Right hindlimb (tissue), 1 donor: ENCODE measurements at regions not wholly inside any gene's neighbourhood (a gene's known extent, or its start where the extent isn't known, plus 50 kb on each side); places are given as distances from the start of the nearest gene placed in this dataset.
A peak's percentile ranks its signal among the peaks of the same experiment; 100 is the strongest.
"Not testable (repeated sequence)": the region's sequence is repeated elsewhere in the genome, so short reads cannot be mapped to it uniquely, and the experiment has no call there.

ENCODE experiments used
- DNase-seq: peaks from one replicate; pipeline ENCODE4 v3.0.0-alpha.2; 2018

GRCh38 chr4:126458993-126459392 lies 1144.2 kb downstream of the FAT4 start:
- DNase-seq, result no peak

- DNase-seq, result no peak
Observed at GRCh38 chr4:126465341-126465740, 1150.6 kb downstream of the FAT4 start.

GRCh38 chr4:126466848-126467247 lies 1152.1 kb downstream of the FAT4 start:
- DNase-seq, result no peak

- DNase-seq, result no peak
Observed at GRCh38 chr4:126468144-126468543, 1153.4 kb downstream of the FAT4 start.

GRCh38 chr4:126470862-126471261 lies 1156.1 kb downstream of the FAT4 start:
- DNase-seq, result no peak

- no peak for DNase-seq
Observed at GRCh38 chr4:126475730-126476129, 1157.0 kb upstream of the INTU start.

- no peak for DNase-seq
Observed at GRCh38 chr4:126479709-126480108, 1153.0 kb upstream of the INTU start.

- DNase-seq, result no peak
Observed at GRCh38 chr4:126482311-126482710, 1150.4 kb upstream of the INTU start.

GRCh38 chr4:126486377-126486776 lies 1146.4 kb upstream of the INTU start:
- no peak for DNase-seq

- no peak for DNase-seq
Observed at GRCh38 chr4:126489826-126490463, 1142.8 kb upstream of the INTU start.

- DNase-seq, result no peak
Observed at GRCh38 chr4:126495163-126495752, 1137.5 kb upstream of the INTU start.

GRCh38 chr4:126512979-126513378 lies 1119.8 kb upstream of the INTU start:
- no peak for DNase-seq

- DNase-seq, result no peak
Observed at GRCh38 chr4:126513596-126513995, 1119.2 kb upstream of the INTU start.

- no peak for DNase-seq
Observed at GRCh38 chr4:126520731-126521130, 1112.0 kb upstream of the INTU start.

- not testable (repeated sequence) for DNase-seq
Observed at GRCh38 chr4:126525400-126525799, 1107.4 kb upstream of the INTU start.

GRCh38 chr4:126526335-126526734 lies 1106.4 kb upstream of the INTU start:
- no peak for DNase-seq

GRCh38 chr4:126529997-126530396 lies 1102.8 kb upstream of the INTU start:
- DNase-seq, result no peak

GRCh38 chr4:126530996-126531585 lies 1101.7 kb upstream of the INTU start:
- no peak for DNase-seq

- no peak for DNase-seq
Observed at GRCh38 chr4:126532527-126532926, 1100.2 kb upstream of the INTU start.

GRCh38 chr4:126533146-126533805 lies 1099.5 kb upstream of the INTU start:
- peak; percentile 38 for DNase-seq

GRCh38 chr4:126539771-126540170 lies 1093.0 kb upstream of the INTU start:
- DNase-seq, result no peak

- DNase-seq, result no peak
Observed at GRCh38 chr4:126541820-126542219, 1090.9 kb upstream of the INTU start.

- no peak for DNase-seq
Observed at GRCh38 chr4:126544276-126544675, 1088.5 kb upstream of the INTU start.

- not testable (repeated sequence) for DNase-seq
Observed at GRCh38 chr4:126546197-126546596, 1086.6 kb upstream of the INTU start.
